GM12892 (cell line): ENCODE measurements at regions not wholly inside any gene's neighbourhood (a gene's known extent, or its start where the extent isn't known, plus 50 kb on each side); places are given as distances from the start of the nearest gene placed in this dataset.

Experiments
- POLR2A ChIP-seq: IDR thresholded peaks from 2 replicates; pipeline ENCODE4 v1.6.1; 2011; ENCODE audit warnings: low read depth, low read length, control low read depth
- TAF1 ChIP-seq: IDR thresholded peaks from 2 replicates; pipeline ENCODE4 v1.6.1; 2011; ENCODE audit warnings: low read depth, mild to moderate bottlenecking, control low read depth, low read length, borderline replicate concordance

GRCh38 chr5:60538426-60538825 lies 161.5 kb downstream of the DEPDC1B start:
- TF ChIP-seq POLR2A (no peak), TAF1 (no peak)
